Suprapubic skin (tissue), 3 donors: ENCODE measurements at regions not wholly inside any gene's neighbourhood (a gene's known extent, or its start where the extent isn't known, plus 50 kb on each side); places are given as distances from the start of the nearest gene placed in this dataset.

ENCODE experiments used
- POLR2A ChIP-seq, 2 donors: fragments of 450-650 bp; IDR thresholded peaks; one replicate each; pipeline ENCODE4 v1.6.1; 2017; ENCODE audit warnings: antibody characterized with exemption in 2 of 2, mild to moderate bottlenecking in 2 of 2, moderate library complexity in 2 of 2
- TF ChIP-seq, protein P1 (sequence below), 2 donors: fragments of 200-600 bp in 1 of 2; fragments of 450-650 bp in 1 of 2; sonication (generic) in 1 of 2; IDR thresholded peaks; one replicate each; pipeline ENCODE4 v1.5.1; 2016 to 2019; ENCODE audit warnings: antibody characterized with exemption in 2 of 2, mild to moderate bottlenecking in 1 of 2, moderate library complexity in 1 of 2

DNA sequence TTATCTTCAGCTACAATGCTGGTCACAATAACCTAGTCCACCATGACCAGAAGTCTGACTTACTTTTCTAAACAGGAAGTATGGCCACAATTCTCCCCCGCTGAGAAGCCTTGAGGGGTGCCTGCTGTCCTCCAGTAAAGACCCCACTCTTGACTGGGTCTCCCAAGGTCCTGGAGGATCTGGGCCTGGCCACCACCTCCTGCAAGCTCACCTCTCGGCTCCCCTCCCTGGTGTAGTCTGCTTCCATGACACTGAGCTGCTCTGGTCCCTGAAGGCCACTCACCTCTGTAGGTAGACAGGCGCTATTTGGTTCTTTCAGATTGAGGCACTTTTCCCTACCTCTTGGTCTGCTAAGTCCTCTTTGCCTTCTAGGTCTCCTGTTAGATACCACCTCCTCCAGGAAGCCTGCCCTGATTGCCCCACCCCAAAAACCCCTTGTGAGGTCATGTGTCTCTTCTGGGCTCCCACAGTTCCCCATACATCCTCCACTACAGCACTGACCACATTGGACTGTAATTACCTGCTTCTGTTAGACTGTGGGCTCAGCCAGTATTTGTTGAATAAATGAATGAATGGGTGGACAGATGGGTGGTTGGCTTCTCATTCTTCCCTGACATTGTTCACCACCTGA is 62.6 kb upstream of the IER5L start:
- TF ChIP-seq POLR2A (IDR thresholded peaks at IDR 0.05) = no peak
- TF ChIP-seq, protein P1, sequence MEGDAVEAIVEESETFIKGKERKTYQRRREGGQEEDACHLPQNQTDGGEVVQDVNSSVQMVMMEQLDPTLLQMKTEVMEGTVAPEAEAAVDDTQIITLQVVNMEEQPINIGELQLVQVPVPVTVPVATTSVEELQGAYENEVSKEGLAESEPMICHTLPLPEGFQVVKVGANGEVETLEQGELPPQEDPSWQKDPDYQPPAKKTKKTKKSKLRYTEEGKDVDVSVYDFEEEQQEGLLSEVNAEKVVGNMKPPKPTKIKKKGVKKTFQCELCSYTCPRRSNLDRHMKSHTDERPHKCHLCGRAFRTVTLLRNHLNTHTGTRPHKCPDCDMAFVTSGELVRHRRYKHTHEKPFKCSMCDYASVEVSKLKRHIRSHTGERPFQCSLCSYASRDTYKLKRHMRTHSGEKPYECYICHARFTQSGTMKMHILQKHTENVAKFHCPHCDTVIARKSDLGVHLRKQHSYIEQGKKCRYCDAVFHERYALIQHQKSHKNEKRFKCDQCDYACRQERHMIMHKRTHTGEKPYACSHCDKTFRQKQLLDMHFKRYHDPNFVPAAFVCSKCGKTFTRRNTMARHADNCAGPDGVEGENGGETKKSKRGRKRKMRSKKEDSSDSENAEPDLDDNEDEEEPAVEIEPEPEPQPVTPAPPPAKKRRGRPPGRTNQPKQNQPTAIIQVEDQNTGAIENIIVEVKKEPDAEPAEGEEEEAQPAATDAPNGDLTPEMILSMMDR (IDR thresholded peaks at IDR 0.05) = no peak
